Transverse colon (tissue), 4 donors: ENCODE measurements at regions not wholly inside any gene's neighbourhood (a gene's known extent, or its start where the extent isn't known, plus 50 kb on each side); places are given as distances from the start of the nearest gene placed in this dataset.

ENCODE experiments used
- DNase-seq: peaks from one replicate; pipeline ENCODE4 v3.0.0-alpha.2; 2019
- H3K27ac ChIP-seq, 4 donors: fragments of 200-600 bp; sonication (generic); 2 replicates each; pipeline ENCODE4 v1.5.1; 2016 to 2018; ENCODE audit warnings: inconsistent platforms in 4 of 4
- H3K27me3 ChIP-seq: fragments of 200-600 bp; sonication (generic); 2 replicates; pipeline ENCODE4 v1.5.1; 2017; ENCODE audit warnings: inconsistent platforms
- H3K36me3 ChIP-seq, 4 donors: fragments of 200-600 bp; sonication (generic); 2 replicates each; pipeline ENCODE4 v1.5.1; 2017 to 2019; ENCODE audit warnings: inconsistent platforms in 4 of 4
- H3K4me1 ChIP-seq, 4 donors: fragments of 200-600 bp; sonication (generic); 2 replicates each; pipeline ENCODE4 v1.5.1; 2017 to 2020; ENCODE audit warnings: inconsistent platforms in 4 of 4
- H3K4me3 ChIP-seq, 4 donors: fragments of 200-600 bp; sonication (generic); 1 replicate in 1 of 4; 2 replicates in 3 of 4; pipeline versions ENCODE4 v1.5.1 to v1.6.1; 2017 to 2019; ENCODE audit warnings: inconsistent platforms in 4 of 4
- H3K9me3 ChIP-seq, 2 donors: fragments of 200-600 bp; sonication (generic); 2 replicates each; pipeline ENCODE4 v1.5.1; 2017 to 2019; ENCODE audit warnings: inconsistent platforms in 2 of 2
- CTCF ChIP-seq, 5 experiments: fragments of 200-600 bp in 3 of 5; fragments of 450-650 bp in 2 of 5; sonication (generic) in 3 of 5; IDR thresholded peaks; 1 replicate in 2 of 5; 2 replicates in 3 of 5; pipeline ENCODE4 v1.5.1; 2016 to 2017; ENCODE audit warnings: antibody characterized with exemption in 5 of 5, inconsistent platforms in 3 of 5, mild to moderate bottlenecking in 2 of 5, moderate library complexity in 1 of 5
- EP300 ChIP-seq: sonication (generic); formaldehyde crosslinking; IDR thresholded peaks from one replicate; pipeline ENCODE4 v1.6.1; 2017; ENCODE audit warnings: antibody characterized with exemption, low read depth
- POLR2A ChIP-seq: fragments of 450-650 bp; IDR thresholded peaks from one replicate; pipeline ENCODE4 v1.6.1; 2016; ENCODE audit warnings: antibody characterized with exemption, mild to moderate bottlenecking, moderate library complexity
- POLR2AphosphoS5 ChIP-seq, 3 donors: sonication (generic); formaldehyde crosslinking; IDR thresholded peaks; one replicate each; pipeline ENCODE4 v1.6.1; 2016; ENCODE audit warnings: antibody characterized with exemption in 3 of 3
- WGBS, 2 donors: methylation state at CpG; one replicate each; pipeline ENCODE4 v1.1.5; 2018; ENCODE audit warnings: low coverage in 1 of 2; 5-methylcytosine and 5-hydroxymethylcytosine counted together
- in situ Hi-C, 4 donors: fragments of 200-750 bp; cut with MboI; loops; one replicate each; pipeline versions ENCODE4 v1.15.0 to v1.15.1; 2017; ENCODE audit warnings: low sequenced_read_pairs in 3 of 4, low pct_ligation_motif_present in 1 of 4, low pct_unique_long_range_greater_than_20kb in 1 of 4
- intact Hi-C: fragments of 100-400 bp; cut with DNase I; formaldehyde crosslinking; loops from one replicate; pipeline ENCODE4 v1.15.1; 2023; ENCODE audit warnings: low total_unique reads

- H3K4me1 ChIP-seq, result peaks cover 0 to 6% (median 0%) of the 10 kb centered on the region in 4 donors
- no peaks in the 10 kb centered on the region for H3K27me3 ChIP-seq
- no peak for TF ChIP-seq EP300
- peak; percentile 49 to 56 (median 52) for TF ChIP-seq CTCF (IDR thresholded peaks at IDR 0.05)
- H3K4me3 ChIP-seq, result no peak overlapping the region
- H3K27ac ChIP-seq, result no peak overlapping the region
- no peaks in the 10 kb centered on the region for H3K36me3 ChIP-seq
- intact Hi-C loops (no loop called here), in situ Hi-C loops (loop anchor here (10.0 to 25.0 kb wide), 2 partner anchors 378 to 381 kb away; no protein-coding TSS in a partner anchor)
- H3K9me3 ChIP-seq, result no peaks in the 10 kb centered on the region
- WGBS, 2 donors, result 34 to 38% methylated on average over 3 of the region's 3 CpGs
- no peak for DNase-seq
These were observed 75.0 kb downstream of the ATP6V1G3 start for GRCh38 chr1:198465201-198466144.

GRCh38 chr1:198463709-198464108 lies 76.8 kb downstream of the ATP6V1G3 start:
- in situ Hi-C loops (loop anchor here (10.0 to 25.0 kb wide), 2 partner anchors 376 to 379 kb away; no protein-coding TSS in a partner anchor), intact Hi-C loops (no loop called here)
- no peak for DNase-seq
- TF ChIP-seq POLR2A, result no peak
- TF ChIP-seq CTCF (IDR thresholded peaks at IDR 0.05), result no peak
- TF ChIP-seq EP300, result no peak
- no peak for TF ChIP-seq POLR2AphosphoS5 (IDR thresholded peaks at IDR 0.05)
- H3K27me3 ChIP-seq, result no peaks in the 10 kb centered on the region
- H3K9me3 ChIP-seq, result no peaks in the 10 kb centered on the region
- H3K27ac ChIP-seq, result no peak overlapping the region
- no peak overlapping the region for H3K4me3 ChIP-seq
- H3K36me3 ChIP-seq, result no peaks in the 10 kb centered on the region
- H3K4me1 ChIP-seq, result peaks cover 0 to 6% (median 0%) of the 10 kb centered on the region in 4 donors

GRCh38 chr1:198462365-198463019 lies 78.0 kb downstream of the ATP6V1G3 start:
- Histone ChIP-seq H3K36me3 (no peaks in the 10 kb centered on the region), H3K4me3 (no peak overlapping the region), H3K4me1 (peaks cover 0 to 6% (median 0%) of the 10 kb centered on the region in 4 donors), H3K9me3 (no peaks in the 10 kb centered on the region), H3K27me3 (no peaks in the 10 kb centered on the region), H3K27ac (no peak overlapping the region)
- DNase-seq, result no peak
- WGBS, 2 donors, result 93 to 100% methylated on average over 1 of the region's 1 CpG
- intact Hi-C loops, result no loop called here
- in situ Hi-C loops, result loop anchor here (10.0 to 25.0 kb wide), 2 partner anchors 375 to 378 kb away; no protein-coding TSS in a partner anchor
- TF ChIP-seq EP300 (no peak), POLR2AphosphoS5 (IDR thresholded peaks at IDR 0.05) (no peak), POLR2A (no peak), CTCF (IDR thresholded peaks at IDR 0.05) (no peak)

- Histone ChIP-seq H3K9me3 (no peaks in the 10 kb centered on the region), H3K4me3 (no peak overlapping the region), H3K4me1 (no peaks in the 10 kb centered on the region), H3K36me3 (no peaks in the 10 kb centered on the region), H3K27me3 (no peaks in the 10 kb centered on the region), H3K27ac (no peak overlapping the region)
- intact Hi-C loops (no loop called here), in situ Hi-C loops (loop anchor here in 1 of 4 donors (25.0 kb wide), 1 partner anchor 369 kb away; no protein-coding TSS in a partner anchor)
- 76 to 84% methylated on average over 3 of the region's 3 CpGs for WGBS, 2 donors
- TF ChIP-seq CTCF (IDR thresholded peaks at IDR 0.05), result no peak
- TF ChIP-seq EP300, result no peak
- TF ChIP-seq POLR2AphosphoS5 (IDR thresholded peaks at IDR 0.05), result no peak
- no peak for TF ChIP-seq POLR2A
- no peak for DNase-seq
These were observed 84.5 kb downstream of the ATP6V1G3 start for GRCh38 chr1:198455966-198456365.
